ENCODE measurements at regions not wholly inside any gene's neighbourhood (a gene's known extent, or its start where the extent isn't known, plus 50 kb on each side); places are given as distances from the start of the nearest gene placed in this dataset.

DNA sequence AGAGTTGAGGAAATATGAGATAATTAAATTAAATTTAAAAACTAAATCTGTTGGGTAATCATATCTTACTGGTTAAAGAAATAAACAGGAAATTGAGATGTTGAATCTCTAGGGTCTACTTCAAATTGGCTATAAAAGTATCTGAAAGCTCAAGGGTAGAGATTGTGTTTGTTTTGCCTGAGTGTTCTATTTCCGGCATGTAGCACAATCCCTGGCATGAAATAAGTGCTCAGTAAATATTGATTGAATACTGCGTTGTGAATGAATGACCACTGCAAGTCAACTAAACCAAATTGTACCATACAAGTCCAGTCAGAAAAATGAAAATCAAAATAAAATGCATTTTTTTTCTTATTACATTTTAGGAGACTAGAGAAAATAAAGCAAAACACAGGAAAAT lies 709.8 kb downstream of the EPM2A start:
- TF ChIP-seq, protein P1, sequence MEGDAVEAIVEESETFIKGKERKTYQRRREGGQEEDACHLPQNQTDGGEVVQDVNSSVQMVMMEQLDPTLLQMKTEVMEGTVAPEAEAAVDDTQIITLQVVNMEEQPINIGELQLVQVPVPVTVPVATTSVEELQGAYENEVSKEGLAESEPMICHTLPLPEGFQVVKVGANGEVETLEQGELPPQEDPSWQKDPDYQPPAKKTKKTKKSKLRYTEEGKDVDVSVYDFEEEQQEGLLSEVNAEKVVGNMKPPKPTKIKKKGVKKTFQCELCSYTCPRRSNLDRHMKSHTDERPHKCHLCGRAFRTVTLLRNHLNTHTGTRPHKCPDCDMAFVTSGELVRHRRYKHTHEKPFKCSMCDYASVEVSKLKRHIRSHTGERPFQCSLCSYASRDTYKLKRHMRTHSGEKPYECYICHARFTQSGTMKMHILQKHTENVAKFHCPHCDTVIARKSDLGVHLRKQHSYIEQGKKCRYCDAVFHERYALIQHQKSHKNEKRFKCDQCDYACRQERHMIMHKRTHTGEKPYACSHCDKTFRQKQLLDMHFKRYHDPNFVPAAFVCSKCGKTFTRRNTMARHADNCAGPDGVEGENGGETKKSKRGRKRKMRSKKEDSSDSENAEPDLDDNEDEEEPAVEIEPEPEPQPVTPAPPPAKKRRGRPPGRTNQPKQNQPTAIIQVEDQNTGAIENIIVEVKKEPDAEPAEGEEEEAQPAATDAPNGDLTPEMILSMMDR (IDR thresholded peaks at IDR 0.05): no peak
- no peak for TF ChIP-seq POLR2A (IDR thresholded peaks at IDR 0.05)
